ENCODE measurements at regions not wholly inside any gene's neighbourhood (a gene's known extent, or its start where the extent isn't known, plus 50 kb on each side); places are given as distances from the start of the nearest gene placed in this dataset.

GRCh38 chr13:94799299-94799698 is 87.0 kb upstream of the SOX21 start:
- TF ChIP-seq POLR2AphosphoS5 (IDR thresholded peaks at IDR 0.05; ENCODE audit: low read depth, low read length) = no peak
- TF ChIP-seq TAF1 (IDR thresholded peaks at IDR 0.05; ENCODE audit: borderline replicate concordance, insufficient read depth, low read length) = no peak
- no peak for TF ChIP-seq REST (IDR thresholded peaks at IDR 0.05; ENCODE audit: insufficient read depth in 1 of 2, low read depth in 2 of 2, low read length in 2 of 2)
- no peak for TF ChIP-seq SIN3A (IDR thresholded peaks at IDR 0.05; ENCODE audit: borderline replicate concordance, insufficient read depth, low read length)

GRCh38 chr13:94798738-94799137 is 86.4 kb upstream of the SOX21 start:
- TF ChIP-seq SIN3A (IDR thresholded peaks at IDR 0.05; ENCODE audit: borderline replicate concordance, insufficient read depth, low read length) = no peak

DNA sequence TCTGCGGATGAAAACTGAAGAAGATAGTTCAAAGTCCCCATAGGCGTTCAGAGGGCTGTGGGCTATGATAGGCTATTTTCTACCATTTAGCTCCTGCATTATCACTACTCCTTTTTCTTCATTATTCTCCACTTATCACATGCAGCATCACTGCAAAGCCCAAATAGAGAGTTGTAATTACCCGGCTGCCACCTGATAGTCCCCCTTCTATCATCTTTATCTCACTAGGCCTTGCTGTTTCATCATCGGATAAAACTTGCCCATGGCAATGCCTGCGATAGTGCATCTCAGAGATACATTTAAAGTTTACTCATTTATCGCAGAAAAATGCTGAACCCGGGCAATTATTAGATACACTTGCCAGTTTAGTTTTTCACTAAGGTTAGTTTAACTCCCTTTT is 82.9 kb upstream of the SOX21 start:
- TF ChIP-seq TAF1 (IDR thresholded peaks at IDR 0.05; ENCODE audit: borderline replicate concordance, insufficient read depth, low read length) (no peak), FOXP2 (optimal IDR thresholded peaks at IDR 0.05; ENCODE audit: borderline replicate concordance, extremely low read depth, extremely low read length, insufficient read depth) (no peak), POLR2AphosphoS5 (IDR thresholded peaks at IDR 0.05; ENCODE audit: low read depth, low read length) (no peak), REST (IDR thresholded peaks at IDR 0.05; ENCODE audit: insufficient read depth in 1 of 2, low read depth in 2 of 2, low read length in 2 of 2) (no peak), SIN3A (IDR thresholded peaks at IDR 0.05; ENCODE audit: borderline replicate concordance, insufficient read depth, low read length) (no peak)

- TF ChIP-seq SIN3A (IDR thresholded peaks at IDR 0.05; ENCODE audit: borderline replicate concordance, insufficient read depth, low read length) (no peak), TAF1 (IDR thresholded peaks at IDR 0.05; ENCODE audit: borderline replicate concordance, insufficient read depth, low read length) (no peak), REST (IDR thresholded peaks at IDR 0.05; ENCODE audit: insufficient read depth in 1 of 2, low read depth in 2 of 2, low read length in 2 of 2) (no peak), FOXP2 (optimal IDR thresholded peaks at IDR 0.05; ENCODE audit: borderline replicate concordance, extremely low read depth, extremely low read length, insufficient read depth) (no peak), POLR2AphosphoS5 (IDR thresholded peaks at IDR 0.05; ENCODE audit: low read depth, low read length) (no peak)
Observed at GRCh38 chr13:94784066-94784465, 71.7 kb upstream of the SOX21 start.

- no peak for TF ChIP-seq SIN3A (IDR thresholded peaks at IDR 0.05; ENCODE audit: borderline replicate concordance, insufficient read depth, low read length)
- no peak for TF ChIP-seq REST (IDR thresholded peaks at IDR 0.05; ENCODE audit: insufficient read depth in 1 of 2, low read depth in 2 of 2, low read length in 2 of 2)
- TF ChIP-seq POLR2AphosphoS5 (IDR thresholded peaks at IDR 0.05; ENCODE audit: low read depth, low read length) = no peak
- TF ChIP-seq FOXP2 (optimal IDR thresholded peaks at IDR 0.05; ENCODE audit: borderline replicate concordance, extremely low read depth, extremely low read length, insufficient read depth) = no peak
Observed at GRCh38 chr13:94783489-94783888, 71.1 kb upstream of the SOX21 start.
